OCI-LY1 (cell line): ENCODE measurements at regions not wholly inside any gene's neighbourhood (a gene's known extent, or its start where the extent isn't known, plus 50 kb on each side); places are given as distances from the start of the nearest gene placed in this dataset.

Experiments
- H2AFZ ChIP-seq: fragments of 200-600 bp; sonication (generic), shearing (Covaris generic); 2 replicates; pipeline ENCODE4 v1.6.0; 2014; ENCODE audit warnings: antibody characterized with exemption, mild to moderate bottlenecking, low read length
- H3F3A ChIP-seq: fragments of 200-600 bp; sonication (generic), shearing (Covaris generic); 2 replicates; pipeline ENCODE4 v1.6.0; 2014; ENCODE audit warnings: mild to moderate bottlenecking, antibody characterized with exemption, low read length, moderate library complexity; ENCODE audit not compliant: insufficient read depth
- H3K27ac ChIP-seq: fragments of 200-600 bp; sonication (generic); 2 replicates; pipeline ENCODE4 v1.5.1; 2014; ENCODE audit warnings: low read length, mixed run types, mild to moderate bottlenecking, low read depth; ENCODE audit not compliant: poor library complexity, severe bottlenecking
- H3K27me3 ChIP-seq: fragments of 200-600 bp; sonication (generic); 2 replicates; pipeline ENCODE4 v1.6.0; 2014; ENCODE audit warnings: antibody characterized with exemption, mild to moderate bottlenecking, low read length, moderate library complexity; ENCODE audit not compliant: insufficient read depth
- H3K36me3 ChIP-seq: fragments of 200-600 bp; sonication (generic); 2 replicates; pipeline ENCODE4 v1.6.1; 2014; ENCODE audit warnings: mild to moderate bottlenecking, antibody characterized with exemption, low read length, moderate library complexity, mixed read lengths; ENCODE audit not compliant: insufficient read depth
- H3K4me1 ChIP-seq: fragments of 200-600 bp; sonication (generic); 2 replicates; pipeline ENCODE4 v1.5.1; 2014; ENCODE audit warnings: mild to moderate bottlenecking, low read length, moderate library complexity; ENCODE audit not compliant: insufficient read depth, severe bottlenecking
- H3K4me2 ChIP-seq: fragments of 200-600 bp; sonication (generic), shearing (Covaris generic); 2 replicates; pipeline ENCODE4 v1.6.1; 2014; ENCODE audit warnings: low read length
- H3K4me3 ChIP-seq: fragments of 200-600 bp; sonication (generic); 2 replicates; pipeline ENCODE4 v1.5.1; 2014; ENCODE audit warnings: low read length, low read depth, mild to moderate bottlenecking, mixed read lengths; ENCODE audit not compliant: poor library complexity, severe bottlenecking
- H3K79me2 ChIP-seq: fragments of 200-600 bp; shearing (Covaris generic); 2 replicates; pipeline ENCODE4 v1.6.1; 2016; ENCODE audit warnings: mixed run types, low read length, mixed read lengths; ENCODE audit not compliant: insufficient read depth
- H3K9ac ChIP-seq: fragments of 200-600 bp; sonication (generic), shearing (Covaris generic); 2 replicates; pipeline ENCODE4 v1.6.1; 2014; ENCODE audit warnings: mild to moderate bottlenecking, low read length, mixed read lengths
- H3K9me2 ChIP-seq: fragments of 200-600 bp; sonication (generic), shearing (Covaris generic); 2 replicates; pipeline ENCODE4 v1.6.1; 2014; ENCODE audit warnings: low read depth, mild to moderate bottlenecking, low read length, mixed read lengths
- H3K9me3 ChIP-seq: fragments of 200-600 bp; shearing (Covaris generic); 2 replicates; pipeline ENCODE4 v1.6.1; 2014; ENCODE audit warnings: low read length, mixed read lengths
- H4K20me1 ChIP-seq: fragments of 200-600 bp; sonication (generic), shearing (Covaris generic); 2 replicates; pipeline ENCODE4 v1.6.0; 2016; ENCODE audit warnings: mild to moderate bottlenecking, low read length; ENCODE audit not compliant: insufficient read depth
- CTCF ChIP-seq: fragments of 200-600 bp; sonication (generic), shearing (Covaris generic); IDR thresholded peaks from 2 replicates; pipeline ENCODE4 v1.5.1; 2017; ENCODE audit warnings: mild to moderate bottlenecking, antibody characterized with exemption, low read length, moderate library complexity, mixed read lengths
- EZH2 ChIP-seq: fragments of 200-600 bp; sonication (generic), shearing (Covaris generic); IDR thresholded peaks from 2 replicates; pipeline ENCODE4 v1.8.0; 2017; ENCODE audit warnings: borderline replicate concordance, mixed run types, mild to moderate bottlenecking, antibody characterized with exemption, low read length, moderate library complexity, mixed read lengths

- Histone ChIP-seq H4K20me1 (no peaks in the 10 kb centered on the region), H3K9ac (no peak overlapping the region), H3K4me2 (no peak overlapping the region), H2AFZ (no peak overlapping the region), H3K79me2 (no peaks in the 10 kb centered on the region), H3K9me3 (no peaks in the 10 kb centered on the region), H3K36me3 (no peaks in the 10 kb centered on the region), H3K27me3 (no peaks in the 10 kb centered on the region), H3K9me2 (no peaks in the 10 kb centered on the region), H3F3A (no peaks in the 10 kb centered on the region), H3K4me3 (no peak overlapping the region), H3K4me1 (no peaks in the 10 kb centered on the region), H3K27ac (no peak overlapping the region)
- TF ChIP-seq CTCF = no peak
- TF ChIP-seq EZH2 = no peak
Observed at GRCh38 chr9:105854026-105854782, 159.9 kb downstream of the TMEM38B start.

GRCh38 chr9:105854783-105855724 is 160.7 kb downstream of the TMEM38B start:
- H3K27ac ChIP-seq = no peak overlapping the region
- no peaks in the 10 kb centered on the region for H3K79me2 ChIP-seq
- no peaks in the 10 kb centered on the region for H3K36me3 ChIP-seq
- TF ChIP-seq CTCF = no peak
- no peak for TF ChIP-seq EZH2
- H3K4me3 ChIP-seq = no peak overlapping the region
- no peaks in the 10 kb centered on the region for H4K20me1 ChIP-seq
- no peak overlapping the region for H3K4me2 ChIP-seq
- no peak overlapping the region for H3K9ac ChIP-seq
- H3K9me3 ChIP-seq = no peaks in the 10 kb centered on the region
- no peaks in the 10 kb centered on the region for H3K9me2 ChIP-seq
- no peak overlapping the region for H2AFZ ChIP-seq
- H3K27me3 ChIP-seq = no peaks in the 10 kb centered on the region
- H3F3A ChIP-seq = no peaks in the 10 kb centered on the region
- H3K4me1 ChIP-seq = no peaks in the 10 kb centered on the region

- Histone ChIP-seq H3K27me3 (no peaks in the 10 kb centered on the region), H2AFZ (no peak overlapping the region), H4K20me1 (no peaks in the 10 kb centered on the region), H3K4me2 (no peak overlapping the region), H3K4me3 (no peak overlapping the region), H3F3A (no peaks in the 10 kb centered on the region), H3K4me1 (no peaks in the 10 kb centered on the region), H3K27ac (no peak overlapping the region), H3K9me2 (no peaks in the 10 kb centered on the region), H3K79me2 (no peaks in the 10 kb centered on the region), H3K9me3 (no peaks in the 10 kb centered on the region), H3K36me3 (no peaks in the 10 kb centered on the region), H3K9ac (no peak overlapping the region)
- TF ChIP-seq EZH2 (no peak), CTCF (no peak)
Observed at GRCh38 chr9:105855987-105856386, 161.6 kb downstream of the TMEM38B start.
